Spleen (tissue), 7 donors: ENCODE measurements at regions not wholly inside any gene's neighbourhood (a gene's known extent, or its start where the extent isn't known, plus 50 kb on each side); places are given as distances from the start of the nearest gene placed in this dataset.

Source experiments
- CTCF ChIP-seq, 11 experiments: fragments of 200-600 bp in 7 of 11; fragments of 450-650 bp in 4 of 11; sonication (generic) in 4 of 11; IDR thresholded peaks in 8 of 11; conservative IDR thresholded peaks in 3 of 11; 1 replicate in 7 of 11; 2 replicates in 4 of 11; pipeline versions ENCODE4 v1.4.0 to v1.8.0; 2016 to 2021; ENCODE audit warnings: antibody characterized with exemption in 11 of 11, inconsistent platforms in 4 of 11, mild to moderate bottlenecking in 1 of 11
- POLR2A ChIP-seq, 3 donors: fragments of 450-650 bp; IDR thresholded peaks; one replicate each; pipeline ENCODE4 v1.5.1; 2017; ENCODE audit warnings: antibody characterized with exemption in 3 of 3, mild to moderate bottlenecking in 1 of 3
- donor health status: DM: no; HTN: no; CAD: no; lungs with moderate emphysema.
- donor health status: DM: no; HTN: no; CAD: no.
- donor health status: DM: no; HTN: no; CAD: no.

- TF ChIP-seq CTCF (IDR thresholded peaks at IDR 0.05 in 8 of 11, conservative IDR thresholded peaks at IDR 0.05 in 3 of 11) (no peak), POLR2A (IDR thresholded peaks at IDR 0.05) (no peak)
These were observed 1168.4 kb upstream of the CITED2 start for GRCh38 chr6:140542863-140543262.
